ENCODE measurements at regions not wholly inside any gene's neighbourhood (a gene's known extent, or its start where the extent isn't known, plus 50 kb on each side); places are given as distances from the start of the nearest gene placed in this dataset.

DNA sequence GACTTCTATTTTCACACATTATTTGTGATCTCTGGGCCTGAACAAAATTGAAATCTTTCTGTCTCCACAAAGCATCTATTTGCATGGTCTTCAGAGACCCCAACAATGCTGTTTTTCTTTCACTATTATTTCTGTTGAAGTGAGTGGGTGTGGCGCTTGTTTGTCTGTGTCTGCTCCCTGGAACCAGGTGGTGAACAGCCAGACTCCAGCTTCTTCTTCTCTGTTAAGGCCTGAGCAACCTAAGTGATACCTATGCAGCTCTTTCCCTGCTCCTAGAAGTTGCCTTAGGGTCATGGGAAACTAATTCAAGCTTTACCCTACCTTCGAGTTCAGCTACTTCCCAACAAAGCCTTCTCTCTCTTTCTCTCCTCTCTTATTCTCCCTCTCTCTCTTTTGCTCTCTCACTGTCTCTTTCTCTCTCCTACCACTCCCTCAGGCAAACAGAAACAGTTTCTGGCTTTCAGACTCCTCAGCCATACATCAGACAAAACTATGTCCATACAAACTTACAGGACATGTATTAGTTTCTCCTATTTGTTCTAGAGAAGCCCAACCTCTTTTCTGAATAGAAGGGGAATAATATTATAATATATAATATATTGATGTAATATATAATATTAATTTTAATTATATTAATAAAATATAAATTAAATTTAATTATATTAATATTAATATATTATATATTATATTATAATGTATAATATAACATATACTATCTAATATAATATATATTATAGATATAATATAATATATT is 552.5 kb downstream of the DSC3 start:
- H3K9me3 ChIP-seq = no peaks in the 10 kb centered on the region
- H3K4me3 ChIP-seq = no peak overlapping the region
- no peak for DNase-seq
- no peaks in the 10 kb centered on the region for H3K4me1 ChIP-seq
- no peak for ATAC-seq
- H3K27me3 ChIP-seq = no peaks in the 10 kb centered on the region
- no peaks in the 10 kb centered on the region for H3K36me3 ChIP-seq
- no peak overlapping the region for H3K27ac ChIP-seq
- TF ChIP-seq, protein P1, sequence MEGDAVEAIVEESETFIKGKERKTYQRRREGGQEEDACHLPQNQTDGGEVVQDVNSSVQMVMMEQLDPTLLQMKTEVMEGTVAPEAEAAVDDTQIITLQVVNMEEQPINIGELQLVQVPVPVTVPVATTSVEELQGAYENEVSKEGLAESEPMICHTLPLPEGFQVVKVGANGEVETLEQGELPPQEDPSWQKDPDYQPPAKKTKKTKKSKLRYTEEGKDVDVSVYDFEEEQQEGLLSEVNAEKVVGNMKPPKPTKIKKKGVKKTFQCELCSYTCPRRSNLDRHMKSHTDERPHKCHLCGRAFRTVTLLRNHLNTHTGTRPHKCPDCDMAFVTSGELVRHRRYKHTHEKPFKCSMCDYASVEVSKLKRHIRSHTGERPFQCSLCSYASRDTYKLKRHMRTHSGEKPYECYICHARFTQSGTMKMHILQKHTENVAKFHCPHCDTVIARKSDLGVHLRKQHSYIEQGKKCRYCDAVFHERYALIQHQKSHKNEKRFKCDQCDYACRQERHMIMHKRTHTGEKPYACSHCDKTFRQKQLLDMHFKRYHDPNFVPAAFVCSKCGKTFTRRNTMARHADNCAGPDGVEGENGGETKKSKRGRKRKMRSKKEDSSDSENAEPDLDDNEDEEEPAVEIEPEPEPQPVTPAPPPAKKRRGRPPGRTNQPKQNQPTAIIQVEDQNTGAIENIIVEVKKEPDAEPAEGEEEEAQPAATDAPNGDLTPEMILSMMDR (IDR thresholded peaks at IDR 0.05) = no peak
- TF ChIP-seq POLR2A (IDR thresholded peaks at IDR 0.05) = no peak
- intact Hi-C loops (cut with DNase I) = no loop called here
- 66% methylated on average over 2 of the region's 2 CpGs for WGBS (ENCODE audit: insufficient coverage, low coverage, low lambda C conversion rate, missing lambda C conversion rate)

DNA sequence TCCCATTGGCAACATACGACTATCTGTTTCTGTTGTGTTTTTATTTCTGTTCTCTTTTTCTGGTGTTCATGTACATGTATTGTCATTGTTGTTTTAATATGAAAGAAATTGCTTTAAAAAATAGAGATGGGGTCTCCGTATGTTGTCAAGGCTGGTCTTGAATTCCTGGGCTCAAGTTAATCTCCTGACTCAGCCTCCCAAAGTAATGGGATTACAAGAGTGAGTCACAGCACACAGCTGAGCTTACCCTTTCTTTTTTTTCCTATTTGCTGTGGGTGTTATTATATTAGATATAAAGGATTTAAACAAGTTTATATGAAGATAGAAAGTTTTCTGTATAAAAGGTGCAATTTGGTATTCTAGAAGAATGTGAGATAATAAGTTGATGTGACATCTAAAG is 554.6 kb downstream of the DSC3 start:
- no peak for ATAC-seq
- Histone ChIP-seq H3K27ac (no peak overlapping the region), H3K4me3 (no peak overlapping the region), H3K9me3 (no peaks in the 10 kb centered on the region), H3K27me3 (no peaks in the 10 kb centered on the region), H3K4me1 (no peaks in the 10 kb centered on the region), H3K36me3 (no peaks in the 10 kb centered on the region)
- DNase-seq = no peak
- WGBS (ENCODE audit: insufficient coverage, low coverage, low lambda C conversion rate, missing lambda C conversion rate) = 39% methylated on average over 2 of the region's 2 CpGs
- intact Hi-C loops (cut with DNase I) = no loop called here
- TF ChIP-seq POLR2A (IDR thresholded peaks at IDR 0.05) = no peak
- TF ChIP-seq, protein P1 (IDR thresholded peaks at IDR 0.05) = no peak

DNA sequence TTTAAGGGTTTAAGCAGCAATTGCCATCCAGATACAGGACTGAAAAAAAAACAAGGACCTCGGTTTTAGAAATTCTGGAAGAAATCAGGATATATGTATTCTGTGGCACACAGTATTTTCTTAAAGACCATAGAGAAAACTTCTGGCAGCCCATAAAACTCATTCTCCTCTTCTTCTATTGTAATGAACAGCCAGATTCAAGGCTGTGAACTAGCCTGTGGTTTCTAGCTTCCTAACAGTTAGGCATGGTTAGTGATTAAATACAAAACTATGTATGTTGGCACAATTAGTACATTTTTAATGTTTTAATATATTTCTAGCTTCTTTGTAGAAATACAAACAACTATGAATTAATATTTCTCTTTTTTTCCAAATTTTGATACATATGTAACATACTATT is 555.7 kb downstream of the DSC3 start:
- TF ChIP-seq, protein P1 (IDR thresholded peaks at IDR 0.05) = no peak
- TF ChIP-seq POLR2A (IDR thresholded peaks at IDR 0.05) = no peak
- Histone ChIP-seq H3K27ac (no peak overlapping the region), H3K36me3 (no peaks in the 10 kb centered on the region), H3K9me3 (no peaks in the 10 kb centered on the region), H3K27me3 (no peaks in the 10 kb centered on the region), H3K4me3 (no peak overlapping the region), H3K4me1 (no peaks in the 10 kb centered on the region)
- WGBS (ENCODE audit: insufficient coverage, low coverage, low lambda C conversion rate, missing lambda C conversion rate) = 18% methylated on average over 1 of the region's 1 CpG
- DNase-seq = no peak
- intact Hi-C loops (cut with DNase I) = no loop called here
- ATAC-seq = no peak

DNA sequence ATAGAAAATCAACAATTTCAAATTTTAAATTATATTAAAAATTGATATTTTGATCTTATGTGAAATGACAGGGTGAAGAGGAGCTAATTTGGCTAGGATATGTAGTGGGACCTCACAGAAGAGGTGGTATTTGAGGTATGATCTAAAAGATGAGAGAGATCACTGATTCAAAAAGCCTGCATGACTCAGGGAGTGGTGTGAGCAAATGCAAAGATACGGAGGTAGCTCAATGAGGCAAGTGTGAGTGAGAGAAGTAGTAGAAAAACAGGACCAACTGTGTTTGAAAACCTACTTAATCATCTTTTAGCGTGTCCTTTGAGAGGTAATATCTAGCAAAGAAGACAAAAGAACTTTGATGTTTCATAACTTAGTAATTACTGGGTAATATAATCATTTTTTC is 557.5 kb downstream of the DSC3 start:
- H3K27ac ChIP-seq = no peak overlapping the region
- ATAC-seq (no peak), DNase-seq (no peak)
- H3K9me3 ChIP-seq = no peaks in the 10 kb centered on the region
- no peaks in the 10 kb centered on the region for H3K4me1 ChIP-seq
- no peaks in the 10 kb centered on the region for H3K27me3 ChIP-seq
- H3K36me3 ChIP-seq = no peaks in the 10 kb centered on the region
- H3K4me3 ChIP-seq = no peak overlapping the region
- 47% methylated on average over 2 of the region's 2 CpGs for WGBS (ENCODE audit: insufficient coverage, low coverage, low lambda C conversion rate, missing lambda C conversion rate)
- TF ChIP-seq, protein P1 (IDR thresholded peaks at IDR 0.05) = no peak
- no peak for TF ChIP-seq POLR2A (IDR thresholded peaks at IDR 0.05)
- intact Hi-C loops (cut with DNase I) = no loop called here
